ENCODE measurements at regions not wholly inside any gene's neighbourhood (a gene's known extent, or its start where the extent isn't known, plus 50 kb on each side); places are given as distances from the start of the nearest gene placed in this dataset.

DNA sequence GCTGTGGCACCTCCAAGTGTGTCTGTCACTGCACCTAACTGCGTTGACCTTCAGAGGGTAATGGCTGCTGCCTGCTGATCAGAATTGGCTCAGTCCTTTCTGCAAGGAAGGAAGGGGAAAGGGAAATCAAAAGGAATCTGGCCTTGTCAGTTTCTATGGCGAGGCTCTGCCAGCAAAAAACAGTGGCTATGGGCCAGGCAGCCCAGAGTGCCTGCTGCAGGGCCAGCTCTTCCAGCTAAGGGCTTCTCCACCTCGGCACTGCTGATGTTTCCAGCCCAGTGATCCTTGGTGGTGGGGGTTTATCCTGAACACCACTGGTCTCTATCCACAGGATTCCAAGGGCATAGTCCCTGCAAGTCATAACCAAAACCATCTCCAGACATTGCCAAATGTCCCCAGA lies 184.3 kb downstream of the TJP1 start:
- no TSS peak for BruUV-seq (replicated peaks)
- intact Hi-C loops (cut with micrococcal nuclease; ENCODE audit: unreplicated experiment): no loop called here
- DNase-seq (ENCODE audit: low spot score): no peak
- CTCF ChIA-PET: no interaction called here
- Histone ChIP-seq H3K9me3 (ENCODE audit: low read depth, low read length, poor library complexity, severe bottlenecking) (no peaks in the 10 kb centered on the region), H3K36me3 (ENCODE audit: insufficient read depth, low read length, poor library complexity, severe bottlenecking) (no peaks in the 10 kb centered on the region), H3K27me3 (replicated peaks; ENCODE audit: insufficient read depth, low read depth, low read length, poor library complexity) (peaks cover 14% of the 10 kb centered on the region), H3K27ac (ENCODE audit: low read depth, low read length, poor library complexity, severe bottlenecking) (no peak overlapping the region), H3K4me3 (ENCODE audit: low read depth, low read length, poor library complexity, severe bottlenecking) (no peak overlapping the region), H3K4me1 (ENCODE audit: insufficient read depth, low read length, poor library complexity, severe bottlenecking) (no peaks in the 10 kb centered on the region)
- TF ChIP-seq EZH2 (IDR thresholded peaks at IDR 0.05; ENCODE audit: borderline replicate concordance, low read depth, low read length, poor library complexity, severe bottlenecking): no peak
- TF ChIP-seq, protein P1, sequence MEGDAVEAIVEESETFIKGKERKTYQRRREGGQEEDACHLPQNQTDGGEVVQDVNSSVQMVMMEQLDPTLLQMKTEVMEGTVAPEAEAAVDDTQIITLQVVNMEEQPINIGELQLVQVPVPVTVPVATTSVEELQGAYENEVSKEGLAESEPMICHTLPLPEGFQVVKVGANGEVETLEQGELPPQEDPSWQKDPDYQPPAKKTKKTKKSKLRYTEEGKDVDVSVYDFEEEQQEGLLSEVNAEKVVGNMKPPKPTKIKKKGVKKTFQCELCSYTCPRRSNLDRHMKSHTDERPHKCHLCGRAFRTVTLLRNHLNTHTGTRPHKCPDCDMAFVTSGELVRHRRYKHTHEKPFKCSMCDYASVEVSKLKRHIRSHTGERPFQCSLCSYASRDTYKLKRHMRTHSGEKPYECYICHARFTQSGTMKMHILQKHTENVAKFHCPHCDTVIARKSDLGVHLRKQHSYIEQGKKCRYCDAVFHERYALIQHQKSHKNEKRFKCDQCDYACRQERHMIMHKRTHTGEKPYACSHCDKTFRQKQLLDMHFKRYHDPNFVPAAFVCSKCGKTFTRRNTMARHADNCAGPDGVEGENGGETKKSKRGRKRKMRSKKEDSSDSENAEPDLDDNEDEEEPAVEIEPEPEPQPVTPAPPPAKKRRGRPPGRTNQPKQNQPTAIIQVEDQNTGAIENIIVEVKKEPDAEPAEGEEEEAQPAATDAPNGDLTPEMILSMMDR (conservative IDR thresholded peaks at IDR 0.05; ENCODE audit: low read depth, low read length): no peak
- POLR2A ChIA-PET (ENCODE audit: low non-redundant PET): no interaction called here

- Histone ChIP-seq H3K4me1 (ENCODE audit: insufficient read depth, low read length, poor library complexity, severe bottlenecking) (no peaks in the 10 kb centered on the region), H3K36me3 (ENCODE audit: insufficient read depth, low read length, poor library complexity, severe bottlenecking) (no peaks in the 10 kb centered on the region), H3K4me3 (ENCODE audit: low read depth, low read length, poor library complexity, severe bottlenecking) (no peak overlapping the region), H3K27ac (ENCODE audit: low read depth, low read length, poor library complexity, severe bottlenecking) (no peak overlapping the region), H3K9me3 (ENCODE audit: low read depth, low read length, poor library complexity, severe bottlenecking) (no peaks in the 10 kb centered on the region), H3K27me3 (replicated peaks; ENCODE audit: insufficient read depth, low read depth, low read length, poor library complexity) (peaks cover 14% of the 10 kb centered on the region)
- POLR2A ChIA-PET (ENCODE audit: low non-redundant PET): no interaction called here
- CTCF ChIA-PET: no interaction called here
- intact Hi-C loops (cut with micrococcal nuclease; ENCODE audit: unreplicated experiment): no loop called here
- no peak for DNase-seq (ENCODE audit: low spot score)
- TF ChIP-seq, protein P1 (conservative IDR thresholded peaks at IDR 0.05; ENCODE audit: low read depth, low read length): no peak
- no peak for TF ChIP-seq EZH2 (IDR thresholded peaks at IDR 0.05; ENCODE audit: borderline replicate concordance, low read depth, low read length, poor library complexity, severe bottlenecking)
- BruUV-seq (replicated peaks): no TSS peak
These were observed 184.7 kb downstream of the TJP1 start for GRCh38 chr15:29637555-29637954.

DNA sequence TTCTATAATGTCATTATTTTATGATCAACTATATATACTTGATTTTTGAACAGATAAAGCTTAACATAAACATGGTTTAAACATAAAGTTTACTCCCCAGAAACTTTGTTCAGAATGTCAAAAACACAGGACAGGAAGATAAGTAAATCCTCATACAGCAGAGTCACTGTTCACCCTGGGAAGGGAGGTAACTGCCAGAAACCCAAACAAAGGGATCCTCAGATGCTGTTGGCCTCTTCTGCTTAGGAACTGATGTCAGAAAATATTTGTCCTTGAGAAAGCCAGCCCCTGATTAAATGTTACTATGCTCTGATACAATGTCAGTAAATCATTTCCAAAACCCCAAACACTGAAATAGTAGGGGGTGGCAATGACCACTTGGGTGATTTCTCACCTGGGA lies 185.3 kb downstream of the TJP1 start:
- no TSS peak for BruUV-seq (replicated peaks)
- DNase-seq (ENCODE audit: low spot score): no peak
- Histone ChIP-seq H3K4me1 (ENCODE audit: insufficient read depth, low read length, poor library complexity, severe bottlenecking) (no peaks in the 10 kb centered on the region), H3K4me3 (ENCODE audit: low read depth, low read length, poor library complexity, severe bottlenecking) (no peak overlapping the region), H3K27me3 (replicated peaks; ENCODE audit: insufficient read depth, low read depth, low read length, poor library complexity) (peaks cover 17% of the 10 kb centered on the region), H3K27ac (ENCODE audit: low read depth, low read length, poor library complexity, severe bottlenecking) (no peak overlapping the region), H3K9me3 (ENCODE audit: low read depth, low read length, poor library complexity, severe bottlenecking) (no peaks in the 10 kb centered on the region), H3K36me3 (ENCODE audit: insufficient read depth, low read length, poor library complexity, severe bottlenecking) (no peaks in the 10 kb centered on the region)
- TF ChIP-seq, protein P1 (conservative IDR thresholded peaks at IDR 0.05; ENCODE audit: low read depth, low read length): no peak
- TF ChIP-seq EZH2 (IDR thresholded peaks at IDR 0.05; ENCODE audit: borderline replicate concordance, low read depth, low read length, poor library complexity, severe bottlenecking): no peak
- ChIA-PET POLR2A (ENCODE audit: low non-redundant PET) (no interaction called here), CTCF (no interaction called here)
- intact Hi-C loops (cut with micrococcal nuclease; ENCODE audit: unreplicated experiment): no loop called here

Measured in A673 (cell line).